ENCODE measurements at regions not wholly inside any gene's neighbourhood (a gene's known extent, or its start where the extent isn't known, plus 50 kb on each side); places are given as distances from the start of the nearest gene placed in this dataset.

GRCh38 chr6:85126485-85127167 lies 323.3 kb upstream of the NT5E start:
- DNase-seq: no peak

GRCh38 chr6:85125526-85125925 lies 324.4 kb upstream of the NT5E start:
- no peak for DNase-seq

- no peak for DNase-seq
Observed at GRCh38 chr6:85124472-85125354, 325.2 kb upstream of the NT5E start.

- DNase-seq: no peak
Observed at GRCh38 chr6:85121158-85121557, 328.7 kb upstream of the NT5E start.

GRCh38 chr6:85118652-85119235 lies 331.1 kb upstream of the NT5E start:
- DNase-seq: no peak

GRCh38 chr6:85118233-85118632 lies 331.6 kb upstream of the NT5E start:
- DNase-seq: no peak

- no peak for DNase-seq
Observed at GRCh38 chr6:85116475-85116874, 333.4 kb upstream of the NT5E start.

- no peak for DNase-seq
Observed at GRCh38 chr6:85115876-85116275, 334.0 kb upstream of the NT5E start.

- no peak for DNase-seq
Observed at GRCh38 chr6:85115376-85115775, 334.5 kb upstream of the NT5E start.

GRCh38 chr6:85114581-85114935 lies 335.3 kb upstream of the NT5E start:
- DNase-seq: no peak

GRCh38 chr6:85113934-85114580 lies 335.8 kb upstream of the NT5E start:
- DNase-seq: no peak

GRCh38 chr6:85112540-85112939 lies 337.3 kb upstream of the NT5E start:
- no peak for DNase-seq

- no peak for DNase-seq
Observed at GRCh38 chr6:85111481-85112011, 338.3 kb upstream of the NT5E start.

- no peak for DNase-seq
Observed at GRCh38 chr6:85110943-85111342, 338.9 kb upstream of the NT5E start.

- DNase-seq: no peak
Observed at GRCh38 chr6:85107701-85108100, 342.2 kb upstream of the NT5E start.

- no peak for DNase-seq
Observed at GRCh38 chr6:85096976-85097375, 332.6 kb upstream of the TBX18 start.

- no peak for DNase-seq
Observed at GRCh38 chr6:85092226-85092625, 327.8 kb upstream of the TBX18 start.

GRCh38 chr6:85089255-85089654 lies 324.9 kb upstream of the TBX18 start:
- no peak for DNase-seq

- no peak for DNase-seq
Observed at GRCh38 chr6:85085875-85086274, 321.5 kb upstream of the TBX18 start.

GRCh38 chr6:85081102-85081501 lies 316.7 kb upstream of the TBX18 start:
- DNase-seq: no peak

- no peak for DNase-seq
Observed at GRCh38 chr6:85079761-85080160, 315.4 kb upstream of the TBX18 start.

- no peak for DNase-seq
Observed at GRCh38 chr6:85078058-85078457, 313.7 kb upstream of the TBX18 start.

GRCh38 chr6:85077098-85077497 lies 312.7 kb upstream of the TBX18 start:
- no peak for DNase-seq
